ENCODE measurements at regions not wholly inside any gene's neighbourhood (a gene's known extent, or its start where the extent isn't known, plus 50 kb on each side); places are given as distances from the start of the nearest gene placed in this dataset.
A peak's percentile ranks its signal among the peaks of the same experiment; 100 is the strongest.
"Not testable (repeated sequence)": the region's sequence is repeated elsewhere in the genome, so short reads cannot be mapped to it uniquely, and the experiment has no call there.

DNA sequence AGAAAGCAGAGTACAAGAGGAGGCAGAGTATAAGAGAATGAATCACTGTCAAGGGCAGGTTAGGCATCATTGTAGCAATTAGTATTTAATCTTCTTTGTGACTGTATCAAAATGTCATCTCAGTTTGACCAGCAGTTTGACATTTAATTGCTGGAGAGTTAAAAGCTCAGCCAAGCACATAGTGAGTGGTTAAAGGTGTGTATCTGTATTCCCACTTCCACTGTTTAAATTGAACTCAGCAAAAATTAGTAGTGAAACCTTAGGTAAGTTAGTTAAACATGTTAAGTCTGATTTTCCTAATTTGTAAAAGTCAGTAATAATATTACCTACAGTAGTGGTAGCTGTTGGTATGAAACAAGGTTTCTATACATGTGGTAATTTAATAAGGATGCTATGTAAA, 296.4 kb upstream of the MBL2 start:
- no peak for DNase-seq

DNA sequence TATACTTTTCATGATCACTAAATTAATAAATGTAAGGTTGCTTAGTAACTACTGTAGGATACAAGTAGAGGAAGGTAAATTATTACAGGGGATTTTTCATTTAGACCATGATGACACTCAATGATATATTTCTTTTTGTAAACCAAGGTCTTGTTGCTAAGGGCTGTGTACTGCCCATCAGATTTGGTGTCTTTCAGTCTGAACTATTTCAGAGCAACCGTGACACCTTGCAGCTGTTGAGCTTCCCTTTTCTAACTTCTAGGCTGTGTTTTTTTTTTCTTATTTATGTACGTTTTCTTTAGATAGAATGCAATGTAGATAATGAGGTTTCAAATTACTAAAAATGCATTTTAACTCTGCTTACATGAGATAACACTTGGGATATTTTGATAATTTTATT, 292.0 kb upstream of the MBL2 start:
- no peak for DNase-seq

DNA sequence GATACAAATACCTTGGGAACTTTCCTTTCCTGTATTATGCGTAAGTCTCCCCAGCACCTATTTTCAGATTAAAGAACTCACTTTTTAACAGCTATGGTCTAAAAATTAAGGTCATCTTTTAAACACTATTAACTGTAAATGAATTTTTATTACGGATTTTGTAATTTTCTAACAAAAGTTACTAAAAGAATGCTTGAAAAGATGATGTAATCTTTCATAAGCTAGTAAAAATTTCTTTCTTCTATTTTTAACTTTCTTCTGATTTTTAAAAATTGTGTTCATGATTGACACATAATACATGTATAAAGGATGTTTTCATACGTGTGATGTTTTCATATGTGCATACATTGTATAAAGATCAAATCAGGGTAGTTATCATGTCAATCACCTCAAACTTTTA, 291.2 kb upstream of the MBL2 start:
- DNase-seq = no peak

DNA sequence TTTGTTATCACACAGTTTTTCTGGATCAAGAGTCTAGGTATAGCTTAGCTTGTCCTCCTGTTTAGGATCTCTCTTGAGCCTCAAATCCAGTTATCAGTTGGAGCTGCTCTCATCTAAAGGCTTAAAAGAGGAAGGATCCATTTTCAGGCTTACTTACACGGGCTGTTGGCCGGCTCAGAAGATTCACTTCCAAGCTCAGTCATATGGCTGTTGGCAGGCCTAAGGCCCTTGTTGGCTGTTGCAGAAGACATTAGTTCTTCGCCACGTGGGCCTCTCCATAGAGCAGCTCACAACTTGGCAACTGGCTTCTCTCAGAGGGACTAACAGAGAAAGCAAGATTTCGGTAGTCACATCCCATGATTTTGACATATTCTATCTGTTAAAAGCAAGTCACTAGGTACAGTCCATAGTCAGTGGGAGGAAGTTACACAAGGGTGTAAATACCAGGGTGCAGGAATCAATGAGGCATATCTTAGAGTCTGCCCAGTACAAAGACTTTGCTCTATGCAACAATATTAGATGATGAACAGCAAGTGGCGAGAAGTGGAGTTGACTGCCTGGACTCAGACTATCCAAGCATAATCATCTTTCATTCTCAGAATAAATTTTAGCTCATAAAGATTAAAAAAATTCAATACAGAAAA, 280.1 kb upstream of the MBL2 start:
- DNase-seq = no peak

DNA sequence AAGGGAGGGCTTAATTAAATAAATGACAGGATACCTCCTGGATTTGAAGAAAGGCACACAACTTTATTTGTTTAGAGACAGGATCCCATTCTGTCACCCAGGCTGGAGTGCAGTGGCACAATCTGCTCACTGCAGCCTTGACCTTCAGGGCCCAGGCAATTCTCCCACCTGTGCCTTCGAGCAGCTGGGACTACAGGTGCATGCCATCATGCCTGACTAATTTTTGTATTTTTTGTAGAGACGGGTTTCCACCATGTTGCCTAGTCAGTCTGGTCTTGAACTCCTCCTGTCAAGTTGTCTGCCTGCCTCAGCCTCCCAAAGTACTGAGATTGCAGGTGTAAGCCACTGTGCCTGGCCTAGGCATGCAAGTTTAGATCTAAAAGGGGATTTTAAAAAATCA, 272.7 kb upstream of the MBL2 start:
- no peak for DNase-seq

DNA sequence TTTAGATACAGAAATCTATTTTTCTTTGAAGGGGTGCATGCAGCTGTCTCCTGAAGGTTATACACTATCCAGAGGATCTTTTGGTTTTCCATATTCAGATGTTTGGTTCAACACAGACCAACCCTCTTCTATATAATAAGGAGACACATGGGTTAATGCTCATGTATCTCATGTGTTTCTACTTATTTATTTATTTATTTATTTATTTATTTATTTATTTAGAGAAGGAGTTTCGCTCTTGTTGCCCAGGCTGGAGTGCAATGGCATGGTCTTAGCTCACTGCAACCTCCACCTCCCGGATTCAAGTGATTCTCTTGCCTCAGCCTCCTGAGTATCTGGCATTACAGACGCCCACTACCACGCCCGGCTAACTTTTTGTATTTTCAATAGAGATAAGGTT, 263.2 kb upstream of the MBL2 start:
- not testable (repeated sequence) for DNase-seq

DNA sequence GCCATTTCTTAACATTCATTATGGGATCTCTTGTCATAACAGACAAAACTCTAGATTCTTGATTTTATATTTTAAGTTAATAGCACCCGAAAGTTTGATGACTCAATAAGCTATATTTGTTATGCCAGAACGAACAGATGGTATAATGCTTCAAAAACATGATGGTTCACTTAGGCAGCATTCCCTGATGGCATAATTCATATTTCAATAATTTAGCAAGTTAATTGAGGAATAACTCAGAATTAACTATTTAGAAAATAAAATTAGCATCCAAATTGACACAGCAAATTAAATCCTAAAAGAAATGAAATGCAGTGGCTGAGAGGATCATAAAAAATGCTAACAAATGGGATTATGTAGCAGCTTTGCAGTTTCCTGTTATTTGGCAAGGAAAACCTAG, 260.8 kb upstream of the MBL2 start:
- DNase-seq = no peak

DNA sequence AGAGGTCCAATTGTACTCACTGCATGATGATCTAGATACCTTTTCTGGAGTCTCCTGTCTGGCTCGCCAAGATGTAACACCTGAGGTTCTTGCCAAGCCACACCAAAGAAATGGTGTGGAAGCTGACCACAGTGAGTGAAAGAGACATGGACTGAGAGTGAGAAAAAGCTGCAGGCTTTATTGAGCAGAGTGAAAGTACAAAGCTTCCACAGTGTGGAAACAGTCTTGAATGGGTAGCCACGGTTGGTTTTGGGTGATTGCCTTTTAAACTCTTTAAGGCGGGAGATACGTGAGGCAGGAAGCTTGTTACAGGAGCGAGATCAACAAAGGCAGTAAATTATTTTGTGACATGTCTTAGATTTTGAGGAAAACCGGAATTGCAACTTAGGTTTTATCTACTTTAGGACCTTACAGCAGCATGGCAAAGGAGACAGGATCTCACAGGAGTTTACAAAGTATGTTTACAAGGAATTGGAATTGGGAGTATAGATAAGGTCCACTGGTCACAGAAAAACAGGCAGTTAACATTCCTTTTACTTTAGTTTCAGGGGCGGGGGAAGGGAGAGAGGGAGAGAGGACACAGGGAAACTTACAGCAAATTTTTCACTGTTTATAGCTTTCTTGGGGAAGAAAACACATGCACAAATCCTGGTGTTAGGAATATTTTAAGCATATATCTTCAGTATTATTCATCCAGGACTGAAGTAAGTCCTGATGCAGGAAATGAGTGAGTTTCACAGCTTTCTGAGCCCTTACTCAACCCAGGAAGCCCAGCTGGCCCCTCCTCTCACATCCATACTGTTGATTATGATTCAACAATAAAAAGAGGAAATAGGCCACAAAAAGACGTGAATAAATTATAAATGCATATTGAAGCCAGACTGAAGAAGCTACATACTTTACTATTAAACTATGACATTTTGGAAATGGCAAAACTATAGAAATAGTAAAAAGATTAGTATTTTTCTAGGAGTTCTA, 257.6 kb upstream of the MBL2 start:
- peak; percentile 53 for DNase-seq

DNA sequence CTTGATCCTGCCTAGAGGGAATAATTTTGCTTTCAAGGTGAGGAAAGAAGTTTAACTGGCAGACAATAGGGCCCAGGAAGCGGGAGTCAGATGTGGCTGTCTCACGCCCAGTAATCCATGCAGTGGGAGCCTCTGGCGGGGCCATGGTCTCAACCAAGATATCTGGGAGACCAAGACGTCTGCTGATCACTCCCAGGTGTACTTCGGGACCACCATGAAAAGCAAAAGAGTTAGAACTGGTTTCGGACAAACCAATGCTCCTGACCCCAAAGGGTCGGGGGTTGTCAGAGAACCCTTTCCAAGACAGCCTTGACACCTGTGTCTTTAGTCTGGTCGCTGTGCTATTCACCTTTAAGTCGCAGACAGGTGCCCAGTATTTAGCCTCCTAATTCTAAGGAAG, 256.9 kb upstream of the MBL2 start:
- DNase-seq = no peak

DNA sequence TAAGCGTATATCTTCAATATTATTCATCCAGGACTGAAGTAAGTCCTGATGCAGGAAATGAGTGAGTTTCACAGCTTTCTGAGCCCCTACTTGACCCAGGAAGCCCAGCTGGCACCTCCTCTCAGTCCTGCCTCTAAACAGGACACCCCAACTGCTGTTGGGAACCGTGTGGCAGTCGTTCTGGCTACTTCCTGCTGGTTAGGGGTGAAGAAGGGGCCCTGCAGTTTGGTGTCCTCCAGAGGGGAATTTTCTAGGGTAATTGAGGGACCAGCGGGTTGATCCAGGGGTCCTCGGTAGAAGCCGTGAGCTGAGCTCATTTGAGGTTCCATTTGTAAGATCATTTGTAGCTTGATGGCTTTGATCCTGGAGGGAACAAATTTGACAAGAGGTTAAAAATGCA, 253.2 kb upstream of the MBL2 start:
- not testable (repeated sequence) for DNase-seq

DNA sequence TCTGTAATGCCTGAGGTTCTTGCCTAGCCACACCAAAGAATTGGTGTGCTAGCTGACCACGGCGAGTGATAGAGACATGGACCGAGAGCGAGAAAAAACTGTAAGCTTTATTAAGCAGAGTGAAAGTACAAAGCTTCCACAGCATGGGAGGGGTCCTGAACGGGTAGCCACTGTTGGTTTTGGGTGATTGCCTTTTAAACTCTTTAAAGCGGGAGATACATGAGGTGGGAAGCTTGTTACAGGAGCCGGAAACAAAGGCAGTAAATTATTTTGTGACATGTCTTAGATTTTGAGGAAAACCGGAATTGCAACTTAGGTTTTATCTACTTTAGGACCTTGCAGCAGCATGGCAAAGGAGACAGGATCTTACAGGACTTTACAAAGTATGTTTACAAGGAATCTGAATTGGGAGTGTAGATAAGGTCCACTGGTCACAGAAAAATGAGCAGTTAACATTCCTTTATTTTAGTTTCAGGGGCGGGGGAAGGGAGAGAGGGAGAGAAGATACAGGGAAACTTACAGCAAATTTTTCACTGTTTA, 252.7 kb upstream of the MBL2 start:
- peak; percentile 10 for DNase-seq

DNA sequence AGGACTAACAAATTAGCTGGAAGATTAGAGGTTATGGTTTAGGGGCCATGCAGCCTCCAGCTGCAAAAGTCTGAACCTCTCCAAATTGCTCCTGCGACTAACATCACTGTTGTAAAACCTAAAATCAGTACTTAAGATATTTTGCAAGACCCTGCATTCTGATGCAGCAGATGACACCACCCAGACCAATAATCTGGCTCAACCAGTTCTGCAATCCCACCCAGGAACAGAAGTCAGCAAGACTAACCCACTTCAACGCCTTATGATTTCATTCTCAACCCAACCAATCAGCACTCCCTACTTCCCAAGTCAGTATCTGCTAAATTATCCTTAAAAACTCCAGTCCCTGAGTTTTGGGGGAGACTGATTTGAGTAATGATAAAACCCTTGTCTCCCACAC, 250.8 kb upstream of the MBL2 start:
- DNase-seq = no peak

DNA sequence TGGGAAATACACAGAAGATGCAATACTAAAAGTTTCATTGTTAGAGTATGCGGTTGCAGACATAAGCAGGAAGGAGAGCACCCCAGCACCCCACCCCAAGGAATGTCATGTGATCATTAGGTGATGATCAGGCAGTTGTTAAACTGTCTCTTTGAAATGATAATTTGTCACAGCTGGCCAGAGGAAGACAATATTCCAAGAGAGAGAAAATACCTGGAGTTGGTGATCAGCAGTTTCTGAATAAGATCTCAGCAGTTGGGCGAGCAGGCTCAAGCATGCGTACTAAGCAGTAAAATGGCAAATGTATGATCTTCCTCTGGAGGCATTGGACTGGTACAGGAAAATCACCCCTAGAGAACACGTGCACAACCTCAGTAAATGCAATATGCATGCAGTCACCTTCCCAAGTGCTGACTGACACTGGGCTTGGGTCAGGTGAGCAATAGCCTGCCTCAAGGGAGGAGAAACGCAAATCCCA, 250.1 kb upstream of the MBL2 start:
- no peak for DNase-seq

DNA sequence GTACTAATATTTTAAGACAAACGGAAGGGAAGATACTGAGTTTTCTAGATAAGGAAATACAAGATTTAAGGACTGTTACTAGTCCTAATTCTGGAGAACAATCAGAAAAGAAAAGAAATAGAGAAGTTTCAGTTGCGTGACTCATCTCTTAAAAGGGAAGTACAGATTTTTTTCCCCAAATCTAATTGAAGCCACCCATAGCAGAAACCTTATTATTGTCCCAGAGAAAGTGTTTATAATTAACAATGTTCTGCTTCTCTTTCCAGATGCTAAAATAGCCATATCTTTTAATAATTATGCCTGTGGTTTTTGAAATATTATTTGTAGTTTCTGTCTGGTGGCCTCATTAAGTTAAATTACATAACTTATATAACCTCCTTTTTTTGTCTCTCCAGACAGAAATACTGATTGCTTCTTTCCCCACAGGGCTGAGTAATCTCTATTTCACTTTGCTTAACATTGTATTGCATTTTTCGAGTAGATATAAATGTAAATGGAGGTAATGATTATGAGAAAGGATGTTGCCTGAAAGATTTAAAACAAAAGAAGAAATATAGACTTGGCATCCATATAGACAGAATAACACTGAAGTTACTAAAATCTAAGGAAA, 240.7 kb upstream of the MBL2 start:
- DNase-seq = no peak

DNA sequence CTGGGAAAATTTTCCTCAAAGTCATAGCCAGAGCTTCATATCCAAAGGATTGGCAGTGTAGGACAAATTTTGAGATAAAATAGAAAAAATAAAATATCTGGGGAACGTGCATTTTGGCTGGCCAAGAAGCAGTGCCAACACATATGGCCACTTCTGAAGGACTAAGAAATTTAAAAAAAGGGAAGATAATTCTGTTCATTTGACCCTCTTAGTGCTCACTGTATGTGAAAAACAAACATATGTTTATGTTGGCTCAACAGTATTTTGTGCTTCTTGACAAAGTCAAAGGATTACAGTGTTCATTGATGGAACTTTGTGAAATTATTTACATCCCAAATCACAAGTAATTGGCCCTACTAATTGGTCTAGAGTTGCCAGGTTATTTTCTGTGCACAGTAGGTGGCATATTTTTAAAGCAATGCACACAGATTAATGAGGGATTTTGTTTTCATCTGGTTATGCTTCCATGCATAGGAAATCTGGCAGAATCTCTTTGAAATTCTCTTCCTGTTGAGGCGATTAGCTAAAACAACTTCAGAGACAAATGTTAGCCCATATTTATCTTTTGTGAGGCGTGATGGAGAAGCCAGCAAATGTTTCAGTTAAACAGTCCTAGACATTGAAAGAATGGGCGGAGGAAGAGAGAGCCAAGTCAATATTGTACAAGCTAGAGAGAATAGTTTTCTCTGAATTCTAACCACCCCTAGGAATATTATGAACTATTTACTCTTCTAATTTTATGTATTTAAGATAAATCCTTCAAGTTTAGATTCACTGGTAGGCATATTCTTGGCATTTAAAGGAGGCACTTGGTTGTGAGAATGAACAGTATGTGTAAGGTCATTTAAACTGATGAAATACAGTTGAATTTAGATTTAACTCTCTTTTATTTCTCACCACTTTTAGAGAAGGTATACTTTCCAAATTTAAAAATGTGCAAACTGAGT, 237.7 kb upstream of the MBL2 start:
- DNase-seq = no peak

DNA sequence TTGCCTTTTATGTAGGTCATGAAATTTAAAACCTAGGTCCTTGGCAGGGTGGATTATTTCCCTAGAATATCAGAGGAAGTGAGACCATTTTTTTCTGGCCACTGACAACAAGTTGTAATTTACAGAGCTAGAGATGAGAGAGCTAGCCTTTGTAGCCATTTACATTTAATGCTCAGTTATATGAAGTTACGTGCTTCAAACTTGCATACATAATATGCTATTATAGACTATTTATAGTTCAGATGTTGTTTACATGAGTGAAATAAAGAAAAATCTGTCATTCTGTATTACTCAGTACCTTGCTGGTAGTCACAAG, 234.9 kb upstream of the MBL2 start:
- DNase-seq = no peak

DNA sequence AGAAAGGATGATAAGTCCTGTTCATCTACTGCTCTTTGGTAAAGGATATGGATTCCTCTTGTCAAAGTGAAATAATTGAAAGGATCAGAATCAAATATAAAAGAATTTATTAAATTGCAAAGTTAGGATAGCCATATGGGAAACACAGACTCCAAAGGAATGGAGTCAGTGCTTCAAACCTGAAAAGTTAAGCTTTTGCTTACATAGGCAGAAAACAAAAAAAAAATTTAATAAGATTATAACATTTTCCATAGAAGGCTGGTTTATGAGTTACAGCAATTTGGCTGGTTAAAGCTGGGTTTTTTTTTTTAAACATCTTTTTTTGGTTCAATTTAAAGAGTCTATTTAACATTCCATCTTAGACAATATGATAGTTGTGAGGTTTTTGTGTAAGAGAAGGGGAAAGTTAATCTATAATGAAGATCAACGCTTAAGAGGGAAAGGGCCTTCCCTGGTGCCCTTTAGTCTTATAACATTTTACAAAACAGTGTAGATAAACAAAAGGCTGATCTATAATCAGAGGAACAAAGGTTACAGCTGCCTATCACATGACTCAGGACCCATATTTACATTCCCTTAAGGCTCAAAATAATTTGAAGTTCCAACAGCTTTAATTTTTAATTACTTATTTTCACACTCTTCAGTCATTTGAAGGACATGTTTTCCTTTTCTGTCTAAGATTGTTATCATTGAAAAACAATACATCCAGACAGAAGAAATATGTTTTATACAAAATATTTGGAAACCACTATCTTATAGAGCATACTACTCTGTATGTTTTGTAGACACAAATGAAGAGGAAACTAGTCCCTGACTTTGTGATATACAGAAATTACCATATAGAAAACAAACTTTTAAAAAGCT, 234.3 kb upstream of the MBL2 start:
- DNase-seq = no peak

DNA sequence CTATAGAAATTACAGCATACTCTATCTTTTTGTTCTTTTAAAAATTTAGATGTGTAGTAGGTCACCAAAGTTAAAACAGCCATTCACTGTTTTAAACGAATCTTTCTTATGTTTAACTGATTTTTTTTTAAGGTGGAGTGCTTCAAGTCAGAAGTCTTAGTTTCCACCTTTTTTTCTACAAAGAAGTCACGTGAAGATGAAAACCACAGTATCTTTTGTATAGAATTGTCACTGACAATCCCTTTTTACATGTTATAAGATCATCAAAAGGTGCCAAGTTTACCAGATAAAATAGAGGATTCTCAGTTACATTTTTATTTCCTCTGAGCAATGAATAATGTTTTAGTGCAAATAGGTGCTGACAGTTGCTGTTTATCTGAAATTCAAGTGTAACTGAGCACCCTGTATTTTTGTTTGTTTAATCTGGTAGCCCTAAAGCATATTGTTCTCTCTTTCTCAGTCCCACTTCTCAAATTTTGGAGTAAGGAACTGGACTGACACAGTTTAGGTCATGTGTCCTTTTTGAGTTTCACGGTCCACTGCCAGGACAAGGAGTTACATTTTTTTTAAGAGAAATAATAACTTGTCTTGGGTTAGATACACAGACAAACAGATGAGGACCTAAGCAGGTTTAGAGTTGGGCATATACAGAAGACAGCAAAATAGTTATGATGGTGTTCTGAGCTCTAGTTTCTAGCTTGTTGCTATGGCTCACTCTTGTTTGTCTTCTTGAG, 233.2 kb upstream of the MBL2 start:
- no peak for DNase-seq

DNA sequence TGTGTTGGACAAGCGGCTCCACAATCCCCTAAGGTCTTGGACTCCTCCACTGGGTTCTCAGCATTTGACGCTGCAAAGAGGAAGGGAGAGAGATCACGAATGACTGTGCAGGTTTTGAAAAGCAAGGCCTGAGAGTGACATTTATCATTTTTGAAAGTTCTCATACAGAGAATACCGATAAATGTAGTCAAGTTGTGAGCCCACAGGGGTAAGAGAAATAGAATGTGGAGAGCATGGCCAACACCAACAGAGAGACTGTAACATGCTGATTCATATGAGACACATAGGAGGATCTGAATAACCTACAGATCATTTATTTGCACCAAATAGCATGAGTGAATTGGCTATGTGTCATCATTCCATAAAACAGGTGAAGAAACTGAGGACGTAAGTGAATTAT, 230.5 kb upstream of the MBL2 start:
- DNase-seq = no peak

DNA sequence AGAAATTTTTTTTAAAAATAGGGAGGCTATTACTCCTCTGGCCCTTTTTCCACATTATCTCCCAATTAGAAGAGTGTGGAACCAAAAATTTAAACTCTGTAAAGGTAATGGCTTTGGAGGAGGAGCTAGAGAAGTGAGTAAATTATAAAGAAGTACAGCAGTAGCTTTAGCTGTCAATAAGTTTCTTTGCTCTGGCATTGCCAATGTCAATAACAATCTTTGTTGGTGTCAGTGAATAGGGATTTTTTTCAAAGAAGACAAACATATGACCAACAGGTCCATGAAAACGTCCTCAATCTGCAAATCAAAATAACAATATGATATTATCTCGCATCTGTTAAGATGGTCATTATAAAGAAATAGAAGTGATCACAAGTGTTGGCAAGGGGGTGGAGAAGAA, 227.1 kb upstream of the MBL2 start:
- no peak for DNase-seq

DNA sequence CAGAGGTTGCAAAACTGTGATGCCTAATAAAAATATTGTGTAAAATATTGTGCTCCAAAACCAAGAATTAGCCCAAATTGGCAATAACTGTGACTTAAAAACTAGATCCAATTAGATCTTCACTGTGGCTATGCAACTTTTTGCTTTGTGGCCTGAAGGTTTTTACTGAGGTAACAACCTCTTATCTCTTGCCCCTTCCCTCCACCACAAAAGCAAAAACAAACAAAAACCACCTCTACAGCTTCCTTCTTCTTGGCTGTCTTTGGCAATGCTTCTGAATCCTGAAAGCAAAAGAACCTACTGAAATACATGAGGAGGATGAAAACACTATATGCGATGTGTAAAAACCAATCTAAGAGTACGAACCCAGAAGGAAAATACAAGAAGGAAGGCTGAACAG, 226.7 kb upstream of the MBL2 start:
- no peak for DNase-seq
